Neuronal stem cell (in vitro differentiated cells): ENCODE measurements at regions not wholly inside any gene's neighbourhood (a gene's known extent, or its start where the extent isn't known, plus 50 kb on each side); places are given as distances from the start of the nearest gene placed in this dataset.

Source experiments
- DNase-seq: peaks from one replicate; pipeline ENCODE4 v3.0.0-alpha.2; 2013; ENCODE audit warnings: low spot score
- H2AFZ ChIP-seq: one replicate; pipeline ENCODE4 v1.6.1; 2013; ENCODE audit warnings: mild to moderate bottlenecking, low read length, inconsistent platforms
- H2AK5ac ChIP-seq: 2 replicates; pipeline ENCODE4 v1.6.1; 2013; ENCODE audit warnings: low read depth, mild to moderate bottlenecking, inconsistent platforms, low read length, moderate library complexity, mixed read lengths
- H2BK120ac ChIP-seq: 2 replicates; pipeline ENCODE4 v1.6.1; 2013; ENCODE audit warnings: low read depth, mild to moderate bottlenecking, inconsistent platforms, low read length, moderate library complexity, mixed read lengths
- H2BK12ac ChIP-seq: one replicate; pipeline ENCODE4 v1.6.1; 2013; ENCODE audit warnings: low read length, inconsistent platforms
- H2BK15ac ChIP-seq: 2 replicates; pipeline ENCODE4 v1.6.1; 2013; ENCODE audit warnings: mild to moderate bottlenecking, low read length, inconsistent platforms, mixed read lengths
- H2BK5ac ChIP-seq: one replicate; pipeline ENCODE4 v1.6.1; 2013; ENCODE audit warnings: inconsistent platforms, mild to moderate bottlenecking, low read length, moderate library complexity
- H3K14ac ChIP-seq: one replicate; pipeline ENCODE4 v1.6.1; 2013; ENCODE audit warnings: low read length, inconsistent platforms
- H3K18ac ChIP-seq: 2 replicates; pipeline ENCODE4 v1.6.1; 2013; ENCODE audit warnings: low read length, inconsistent platforms
- H3K23ac ChIP-seq: 2 replicates; pipeline ENCODE4 v1.6.1; 2013; ENCODE audit warnings: low read depth, mild to moderate bottlenecking, mixed read lengths, low read length, inconsistent platforms; ENCODE audit not compliant: poor library complexity
- H3K27ac ChIP-seq: replicated peaks from 3 replicates; pipeline ENCODE4 v1.5.1; 2013; ENCODE audit warnings: low read length, inconsistent platforms
- H3K27me3 ChIP-seq, 3 experiments: 2 replicates each; pipeline ENCODE4 v1.6.1; 2013; ENCODE audit warnings: low read length in 3 of 3, mild to moderate bottlenecking in 2 of 3, inconsistent platforms in 1 of 3, low read depth in 1 of 3, mixed read lengths in 1 of 3, moderate library complexity in 1 of 3; ENCODE audit not compliant: control insufficient read depth in 3 of 3, insufficient read depth in 3 of 3
- H3K36me3 ChIP-seq, 2 donors: replicated peaks in 1 of 2; 2 replicates each; pipeline ENCODE4 v1.6.1; 2013; ENCODE audit warnings: low read length in 2 of 2; ENCODE audit not compliant: control insufficient read depth in 2 of 2, insufficient read depth in 2 of 2
- H3K4ac ChIP-seq: 2 replicates; pipeline ENCODE4 v1.6.1; 2013; ENCODE audit warnings: inconsistent platforms, mild to moderate bottlenecking, low read length, moderate library complexity
- H3K4me1 ChIP-seq, 2 donors: 1 replicate in 1 of 2; 2 replicates in 1 of 2; pipeline ENCODE4 v1.6.1; 2013; ENCODE audit warnings: low read length in 2 of 2, low read depth in 1 of 2; ENCODE audit not compliant: control insufficient read depth in 2 of 2, insufficient read depth in 1 of 2
- H3K4me2 ChIP-seq: one replicate; pipeline ENCODE4 v1.6.1; 2013; ENCODE audit warnings: mild to moderate bottlenecking, low read length, inconsistent platforms; ENCODE audit not compliant: insufficient read depth, poor library complexity, severe bottlenecking
- H3K4me3 ChIP-seq, 2 donors: 2 replicates each; pipeline ENCODE4 v1.5.1; 2013; ENCODE audit warnings: low read length in 2 of 2, mild to moderate bottlenecking in 2 of 2, inconsistent platforms in 1 of 2, moderate library complexity in 1 of 2
- H3K79me1 ChIP-seq: one replicate; pipeline ENCODE4 v1.6.1; 2013; ENCODE audit warnings: low read depth, mild to moderate bottlenecking, inconsistent platforms, low read length, moderate library complexity
- H3K9ac ChIP-seq: one replicate; pipeline ENCODE4 v1.6.1; 2013; ENCODE audit warnings: mild to moderate bottlenecking, low read depth, low read length, inconsistent platforms; ENCODE audit not compliant: poor library complexity
- H3K9me3 ChIP-seq, 2 donors: replicated peaks in 1 of 2; 2 replicates each; pipeline versions ENCODE3 to v1.6.1; 2013; ENCODE audit warnings: low read length in 2 of 2, mild to moderate bottlenecking in 2 of 2, inconsistent platforms in 1 of 2, low read depth in 1 of 2, mixed read lengths in 1 of 2, moderate library complexity in 1 of 2; ENCODE audit not compliant: control insufficient read depth in 2 of 2, insufficient read depth in 1 of 2
- H4K8ac ChIP-seq: one replicate; pipeline ENCODE4 v1.6.1; 2013; ENCODE audit warnings: low read depth, mild to moderate bottlenecking, inconsistent platforms, low read length, moderate library complexity
- H4K91ac ChIP-seq: one replicate; pipeline ENCODE4 v1.6.1; 2013; ENCODE audit warnings: low read length, low read depth, mild to moderate bottlenecking, inconsistent platforms; ENCODE audit not compliant: poor library complexity
- WGBS, 2 donors: extraction: QIAGEN DNeasy Blood & Tissue Kit; methylation state at CpG; one replicate each; pipeline ENCODE4 v1.1.7; 2013; ENCODE audit warnings: missing lambda C conversion rate in 2 of 2, mixed read lengths in 1 of 2; ENCODE audit not compliant: insufficient read length in 2 of 2, insufficient replicate concordance in 1 of 2; ENCODE audit errors: extremely low coverage in 2 of 2; 5-methylcytosine and 5-hydroxymethylcytosine counted together

GRCh38 chr4:53813998-53814397, 222.7 kb upstream of the LNX1 start:
- H3K9me3 ChIP-seq, result no peaks in the 10 kb centered on the region
- no peak overlapping the region for H3K9ac ChIP-seq
- H4K8ac ChIP-seq, result no peak overlapping the region
- H3K4ac ChIP-seq, result no peak overlapping the region
- H3K36me3 ChIP-seq, result no peaks in the 10 kb centered on the region
- no peaks in the 10 kb centered on the region for H3K27me3 ChIP-seq
- no peak overlapping the region for H2BK12ac ChIP-seq
- H3K18ac ChIP-seq, result no peak overlapping the region
- H3K27ac ChIP-seq, result no peak overlapping the region
- no peak overlapping the region for H3K4me2 ChIP-seq
- H3K14ac ChIP-seq, result no peak overlapping the region
- no peak overlapping the region for H3K4me3 ChIP-seq
- H4K91ac ChIP-seq, result no peak overlapping the region
- H3K23ac ChIP-seq, result no peak overlapping the region
- H2AK5ac ChIP-seq, result no peak overlapping the region
- H2AFZ ChIP-seq, result no peak overlapping the region
- H2BK120ac ChIP-seq, result no peak overlapping the region
- no peak overlapping the region for H2BK5ac ChIP-seq
- no peak for DNase-seq
- no CpG with 5 or more reads among the region's 4 CpGs for WGBS, 2 donors
- no peak overlapping the region for H2BK15ac ChIP-seq
- H3K4me1 ChIP-seq, result no peaks in the 10 kb centered on the region
- H3K79me1 ChIP-seq, result no peaks in the 10 kb centered on the region

GRCh38 chr4:53810643-53811042, 219.4 kb upstream of the LNX1 start:
- no peaks in the 10 kb centered on the region for H3K36me3 ChIP-seq
- no peak overlapping the region for H3K4ac ChIP-seq
- H2BK15ac ChIP-seq, result no peak overlapping the region
- no peak for DNase-seq
- H3K18ac ChIP-seq, result peak overlapping the region; percentile 21
- no peak overlapping the region for H2AK5ac ChIP-seq
- no peaks in the 10 kb centered on the region for H3K27me3 ChIP-seq
- no peaks in the 10 kb centered on the region for H3K79me1 ChIP-seq
- no peak overlapping the region for H3K9ac ChIP-seq
- no peaks in the 10 kb centered on the region for H3K4me1 ChIP-seq
- no peak overlapping the region for H3K4me3 ChIP-seq
- no peak overlapping the region for H4K8ac ChIP-seq
- no peak overlapping the region for H4K91ac ChIP-seq
- no peak overlapping the region for H2BK12ac ChIP-seq
- no peak overlapping the region for H3K27ac ChIP-seq
- no peaks in the 10 kb centered on the region for H3K9me3 ChIP-seq
- no peak overlapping the region for H3K23ac ChIP-seq
- no CpG with 5 or more reads among the region's 4 CpGs for WGBS, 2 donors
- H2BK120ac ChIP-seq, result no peak overlapping the region
- H2BK5ac ChIP-seq, result no peak overlapping the region
- H3K14ac ChIP-seq, result no peak overlapping the region
- H2AFZ ChIP-seq, result no peak overlapping the region
- H3K4me2 ChIP-seq, result no peak overlapping the region

- no peak overlapping the region for H3K4ac ChIP-seq
- no peak overlapping the region for H2BK15ac ChIP-seq
- H3K79me1 ChIP-seq, result no peaks in the 10 kb centered on the region
- H3K27ac ChIP-seq, result no peak overlapping the region
- H3K4me3 ChIP-seq, result no peak overlapping the region
- H3K4me1 ChIP-seq, result no peaks in the 10 kb centered on the region
- no peak overlapping the region for H3K4me2 ChIP-seq
- WGBS, 2 donors, result no CpG with 5 or more reads among the region's 3 CpGs
- H3K27me3 ChIP-seq, result no peaks in the 10 kb centered on the region
- DNase-seq, result no peak
- H2BK5ac ChIP-seq, result no peak overlapping the region
- H2AK5ac ChIP-seq, result no peak overlapping the region
- no peak overlapping the region for H3K18ac ChIP-seq
- no peaks in the 10 kb centered on the region for H3K9me3 ChIP-seq
- H4K8ac ChIP-seq, result no peak overlapping the region
- H3K14ac ChIP-seq, result no peak overlapping the region
- H3K9ac ChIP-seq, result no peak overlapping the region
- no peak overlapping the region for H4K91ac ChIP-seq
- H2AFZ ChIP-seq, result no peak overlapping the region
- no peaks in the 10 kb centered on the region for H3K36me3 ChIP-seq
- H2BK120ac ChIP-seq, result no peak overlapping the region
- H2BK12ac ChIP-seq, result no peak overlapping the region
- no peak overlapping the region for H3K23ac ChIP-seq
These were observed 218.5 kb upstream of the LNX1 start for GRCh38 chr4:53809816-53810215.

GRCh38 chr4:53805291-53805690, 214.0 kb upstream of the LNX1 start:
- H2BK120ac ChIP-seq, result no peak overlapping the region
- no peak overlapping the region for H2BK15ac ChIP-seq
- no peak overlapping the region for H3K14ac ChIP-seq
- no peak overlapping the region for H3K23ac ChIP-seq
- H3K4me1 ChIP-seq, result no peaks in the 10 kb centered on the region
- no peak overlapping the region for H2BK12ac ChIP-seq
- H3K79me1 ChIP-seq, result no peaks in the 10 kb centered on the region
- no peak for DNase-seq
- no peak overlapping the region for H3K27ac ChIP-seq
- H3K4me2 ChIP-seq, result no peak overlapping the region
- H3K9ac ChIP-seq, result no peak overlapping the region
- no peak overlapping the region for H4K91ac ChIP-seq
- no peak overlapping the region for H3K4ac ChIP-seq
- H3K36me3 ChIP-seq, result no peaks in the 10 kb centered on the region
- WGBS, 2 donors, result no CpG with 5 or more reads among the region's 5 CpGs
- H2BK5ac ChIP-seq, result no peak overlapping the region
- no peaks in the 10 kb centered on the region for H3K27me3 ChIP-seq
- no peak overlapping the region for H2AFZ ChIP-seq
- H3K9me3 ChIP-seq, result no peaks in the 10 kb centered on the region
- H3K18ac ChIP-seq, result no peak overlapping the region
- H2AK5ac ChIP-seq, result no peak overlapping the region
- no peak overlapping the region for H4K8ac ChIP-seq
- H3K4me3 ChIP-seq, result no peak overlapping the region
